GM12891 (cell line): ENCODE measurements at regions not wholly inside any gene's neighbourhood (a gene's known extent, or its start where the extent isn't known, plus 50 kb on each side); places are given as distances from the start of the nearest gene placed in this dataset.

ENCODE experiments used
- DNase-seq: peaks from one replicate; pipeline ENCODE4 v3.0.0; 2011; ENCODE audit warnings: low spot score; ENCODE audit not compliant: insufficient read length
- FAIRE-seq: peaks from 2 replicates; lab custom pipeline; 2011; peaks lifted over from hg19 to GRCh38; lab: Jason Lieb, UNC
- PAX5 ChIP-seq: IDR thresholded peaks from 2 replicates; pipeline ENCODE4 v1.6.1; 2011; ENCODE audit warnings: low read length, moderate library complexity, mild to moderate bottlenecking; ENCODE audit not compliant: insufficient read depth, severe bottlenecking
- POLR2A ChIP-seq: IDR thresholded peaks from 2 replicates; pipeline ENCODE4 v1.6.1; 2011; ENCODE audit warnings: low read depth, low read length, control low read depth
- POLR2AphosphoS5 ChIP-seq: IDR thresholded peaks from 2 replicates; pipeline ENCODE4 v1.6.1; 2011; ENCODE audit warnings: low read depth, low read length, control low read depth
- POU2F2 ChIP-seq: IDR thresholded peaks from 2 replicates; pipeline ENCODE4 v1.6.1; 2011; ENCODE audit warnings: low read depth, mild to moderate bottlenecking, control low read depth, low read length, moderate library complexity
- SPI1 ChIP-seq: IDR thresholded peaks from 2 replicates; pipeline ENCODE4 v1.6.1; 2011; ENCODE audit warnings: low read depth, low read length, control low read depth
- TAF1 ChIP-seq: IDR thresholded peaks from 2 replicates; pipeline ENCODE4 v1.6.1; 2011; ENCODE audit warnings: low read depth, low read length, control low read depth

DNA sequence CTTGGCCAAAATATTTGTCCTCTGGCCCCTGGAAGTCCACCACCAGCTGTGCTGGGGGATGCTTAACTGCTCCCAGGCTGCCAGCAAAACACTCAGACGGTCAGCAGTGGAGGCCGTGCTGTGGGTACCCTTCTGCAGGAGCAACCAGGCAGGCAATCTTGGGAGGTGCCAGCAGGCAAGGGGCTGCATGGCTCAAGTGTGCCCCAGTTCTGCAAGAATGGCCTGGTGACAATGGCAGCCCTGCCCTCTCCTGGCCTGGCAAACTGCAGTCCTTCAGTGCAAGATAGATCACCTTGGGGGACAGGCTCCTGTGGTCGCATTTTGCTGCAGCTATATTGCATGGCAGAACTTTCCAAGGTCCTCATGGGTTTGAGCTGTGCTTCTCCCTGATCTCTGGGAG lies 728.3 kb downstream of the TMTC2 start:
- TF ChIP-seq SPI1: no peak
- TF ChIP-seq POLR2A: no peak
- TF ChIP-seq PAX5: no peak
- no peak for TF ChIP-seq POLR2AphosphoS5
- no peak for TF ChIP-seq TAF1
- TF ChIP-seq POU2F2: no peak
- no peak for DNase-seq
- no peak for FAIRE-seq

DNA sequence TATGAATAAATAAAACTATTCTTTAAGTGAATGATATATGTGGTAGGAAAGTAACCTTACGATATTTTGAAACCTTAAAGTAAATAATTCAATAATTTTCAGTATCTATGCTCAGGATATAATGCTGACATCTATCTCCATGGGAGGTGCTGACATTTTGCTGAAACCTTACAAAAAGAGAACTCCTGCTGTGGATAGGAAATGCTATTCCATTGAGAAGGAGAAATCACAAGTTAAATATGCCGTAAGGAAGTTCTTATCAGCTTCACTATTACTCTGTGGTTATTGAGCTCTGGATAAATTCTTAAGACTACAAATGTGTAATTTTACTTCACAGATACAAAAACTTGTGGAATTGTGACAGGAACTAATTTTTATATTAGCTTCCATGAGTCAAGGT lies 722.1 kb downstream of the TMTC2 start:
- FAIRE-seq (no peak), DNase-seq (no peak)
- TF ChIP-seq POU2F2: no peak
- TF ChIP-seq SPI1: no peak
- no peak for TF ChIP-seq TAF1
- no peak for TF ChIP-seq POLR2A
- no peak for TF ChIP-seq POLR2AphosphoS5
- no peak for TF ChIP-seq PAX5

DNA sequence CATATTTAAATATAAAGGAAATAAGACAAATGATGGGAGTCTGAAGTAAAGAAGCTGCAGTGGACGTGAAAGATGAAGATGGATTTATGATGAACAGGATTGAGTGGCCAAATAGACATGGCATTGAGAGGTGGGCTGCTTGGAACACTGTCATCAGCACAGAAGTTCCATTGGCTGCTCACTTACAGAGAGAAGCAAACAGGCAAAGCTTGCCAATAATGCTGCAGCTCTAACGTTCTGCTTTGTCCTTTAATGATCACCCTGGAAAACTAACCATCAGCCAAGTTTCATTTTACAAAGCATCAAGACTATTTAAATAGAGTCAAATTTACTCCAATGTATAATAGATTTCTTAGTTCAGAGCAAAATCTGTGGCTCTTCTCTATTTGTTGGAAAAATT lies 721.4 kb downstream of the TMTC2 start:
- DNase-seq (no peak), FAIRE-seq (no peak)
- no peak for TF ChIP-seq POU2F2
- TF ChIP-seq PAX5: no peak
- TF ChIP-seq POLR2AphosphoS5: no peak
- no peak for TF ChIP-seq POLR2A
- TF ChIP-seq TAF1: no peak
- no peak for TF ChIP-seq SPI1

DNA sequence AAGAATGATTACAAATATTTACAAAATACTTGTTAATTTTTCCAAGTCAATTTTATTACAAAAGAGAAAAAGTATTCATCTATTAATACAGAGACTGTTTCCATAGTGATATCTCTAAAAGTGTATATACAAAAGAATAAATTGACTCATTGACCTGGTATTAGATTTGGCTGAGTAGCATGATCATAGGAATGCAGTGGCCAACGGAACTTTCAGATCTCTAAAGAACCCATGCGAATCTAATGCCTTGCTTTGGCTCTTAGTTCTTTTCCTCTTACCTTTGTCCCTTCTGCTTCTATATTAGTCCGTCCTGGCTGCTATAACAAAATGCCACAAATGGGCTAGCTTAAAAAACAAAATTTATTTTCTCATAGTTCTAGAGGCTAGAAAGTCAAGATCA lies 717.8 kb downstream of the TMTC2 start:
- DNase-seq (no peak), FAIRE-seq (no peak)
- TF ChIP-seq PAX5 (no peak), POU2F2 (no peak), POLR2A (no peak), TAF1 (no peak), SPI1 (no peak), POLR2AphosphoS5 (no peak)

DNA sequence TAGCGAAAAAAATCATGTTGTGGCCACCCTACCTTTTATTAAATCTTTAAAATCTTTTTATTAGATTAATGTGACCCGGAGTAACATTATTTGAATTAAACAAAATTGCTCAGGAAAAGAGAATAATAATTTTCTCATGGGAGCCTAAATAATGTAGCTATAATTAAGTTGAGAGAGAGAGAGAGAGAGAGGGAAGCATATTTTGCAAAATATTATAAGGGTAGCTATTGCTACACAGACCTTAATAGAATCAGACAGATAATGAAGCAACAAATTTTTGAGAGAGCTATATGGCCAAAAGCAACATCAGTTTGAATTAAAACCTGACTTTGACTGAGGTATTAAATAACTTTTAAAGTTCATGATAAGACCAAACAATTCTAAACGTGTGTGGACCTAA lies 703.5 kb downstream of the TMTC2 start:
- DNase-seq (no peak), FAIRE-seq (no peak)
- TF ChIP-seq SPI1 (no peak), POLR2A (no peak), POU2F2 (no peak), POLR2AphosphoS5 (no peak), PAX5 (no peak), TAF1 (no peak)

DNA sequence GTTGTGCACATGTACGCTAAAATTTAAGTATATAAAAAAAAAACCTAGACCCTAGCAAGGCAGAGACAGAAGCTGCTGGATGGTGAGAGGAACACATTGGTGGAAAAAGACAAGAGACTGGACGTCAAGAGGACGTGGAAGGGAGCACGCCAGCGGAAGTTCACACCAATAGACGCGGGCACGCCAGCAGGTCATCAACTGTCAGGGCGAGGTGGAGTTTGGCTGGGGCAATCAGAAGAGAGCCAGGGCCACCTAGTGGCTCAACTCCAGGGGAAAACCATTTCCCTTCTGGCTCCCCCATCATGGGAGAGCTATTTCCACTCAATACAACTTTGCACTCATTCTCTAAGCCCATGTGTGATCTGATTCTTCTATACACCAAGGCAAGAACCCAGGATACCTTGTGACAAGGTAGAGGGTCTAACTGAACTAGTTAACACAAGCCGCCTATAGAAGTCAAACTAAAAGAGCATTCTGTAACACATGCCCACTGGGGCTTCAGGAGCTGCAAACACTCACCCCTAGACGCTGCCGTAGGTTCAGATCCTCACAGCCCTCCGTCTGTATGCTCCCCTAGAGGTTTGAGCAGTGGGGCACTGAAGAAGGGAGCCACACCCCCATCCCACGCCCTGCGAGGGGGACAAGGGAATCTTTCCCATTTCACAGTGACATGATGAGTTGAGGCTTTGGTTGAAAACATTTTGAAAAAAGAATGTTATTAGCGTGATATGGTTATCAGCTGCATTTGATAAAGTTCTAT lies 702.7 kb downstream of the TMTC2 start:
- TF ChIP-seq SPI1 (no peak), TAF1 (no peak), POLR2A (no peak), POU2F2 (no peak), POLR2AphosphoS5 (no peak), PAX5 (no peak)
- FAIRE-seq: no peak
- DNase-seq: no peak

DNA sequence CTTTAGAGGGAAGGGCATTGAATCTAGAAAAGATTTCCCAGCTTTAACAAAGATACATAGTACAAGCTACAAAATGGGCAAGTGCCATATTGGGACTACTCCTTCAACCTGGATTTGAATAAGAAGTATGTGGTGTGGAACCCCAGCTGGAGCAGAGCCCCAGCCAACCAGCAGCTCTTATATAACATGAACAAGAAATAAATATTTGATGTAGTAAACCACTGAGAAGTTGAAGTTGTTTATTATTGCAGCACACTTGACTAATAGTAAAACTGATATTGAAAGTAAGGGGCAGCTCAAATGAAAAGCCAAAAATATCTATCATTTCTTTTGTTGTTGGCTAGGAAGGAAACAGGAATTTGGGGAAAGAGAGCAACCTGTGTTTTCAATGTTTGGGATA lies 701.8 kb downstream of the TMTC2 start:
- no peak for TF ChIP-seq POU2F2
- TF ChIP-seq POLR2A: no peak
- TF ChIP-seq PAX5: no peak
- no peak for TF ChIP-seq TAF1
- TF ChIP-seq POLR2AphosphoS5: no peak
- TF ChIP-seq SPI1: no peak
- FAIRE-seq (no peak), DNase-seq (no peak)

DNA sequence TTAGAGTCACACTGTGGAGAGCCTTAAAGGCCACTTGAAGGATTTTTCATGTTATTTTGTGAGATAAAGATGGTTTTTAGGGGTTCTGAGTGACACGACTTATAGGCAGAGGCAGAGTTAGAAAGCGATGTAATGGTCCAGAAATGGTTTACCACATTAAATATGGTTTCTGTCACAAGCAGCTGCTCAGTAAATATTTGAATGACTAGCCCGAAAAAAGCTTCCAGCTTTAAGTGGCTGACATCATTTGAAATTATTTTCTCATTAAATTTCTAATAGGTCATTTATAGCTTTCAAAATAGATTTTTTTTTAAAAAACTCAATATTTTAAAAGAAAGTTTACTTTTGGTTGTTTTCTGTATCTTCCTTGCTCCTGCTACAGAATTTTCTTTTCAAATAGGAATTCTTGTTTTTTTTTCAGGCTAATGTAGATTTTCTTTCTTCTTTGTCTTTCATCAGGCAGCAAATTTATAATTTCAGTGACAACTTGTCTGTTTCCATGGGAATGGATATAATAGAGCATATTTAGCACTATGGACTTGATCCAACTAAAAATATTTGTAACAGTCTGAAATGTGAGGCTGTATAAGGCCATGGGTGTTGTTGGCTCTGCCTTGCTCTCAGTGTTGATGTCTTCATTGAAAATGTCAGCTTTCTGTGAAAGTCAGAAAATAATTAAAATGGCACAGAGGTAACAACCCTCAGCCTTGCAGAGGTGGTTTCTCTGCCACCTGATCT lies 700.0 kb downstream of the TMTC2 start:
- TF ChIP-seq SPI1 (no peak), PAX5 (no peak), POLR2A (no peak), TAF1 (no peak), POU2F2 (no peak), POLR2AphosphoS5 (no peak)
- DNase-seq (no peak), FAIRE-seq (no peak)

DNA sequence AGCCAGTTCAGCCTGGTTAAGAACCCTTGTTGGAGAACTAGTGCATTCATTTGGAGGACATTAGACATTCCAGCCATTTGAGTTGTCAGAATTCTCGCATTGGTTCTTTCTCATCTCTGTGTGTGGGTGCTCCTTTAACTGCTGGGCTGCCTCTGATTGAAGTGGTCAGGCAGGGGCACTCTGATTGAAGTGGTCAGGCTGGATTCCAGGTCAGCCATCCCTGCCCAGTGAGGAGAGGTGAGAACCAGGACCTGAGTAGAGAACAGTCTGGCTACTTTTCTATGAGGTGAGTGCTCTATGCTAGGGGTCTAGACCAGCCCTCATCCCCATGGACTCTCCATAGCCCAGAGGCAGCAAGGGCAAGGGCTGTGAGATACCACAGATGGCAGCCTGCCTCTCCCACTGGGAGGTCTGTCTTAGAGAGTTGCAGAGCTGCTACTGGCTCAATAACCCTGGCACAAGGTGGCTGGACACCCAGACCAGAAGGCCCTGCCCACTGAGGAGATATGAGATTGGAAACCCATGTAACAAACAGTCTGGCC lies 691.6 kb downstream of the TMTC2 start:
- FAIRE-seq (no peak), DNase-seq (no peak)
- TF ChIP-seq POU2F2 (no peak), PAX5 (no peak), SPI1 (no peak), TAF1 (no peak), POLR2A (no peak), POLR2AphosphoS5 (no peak)
